Fibroblast of skin of right quadriceps (primary cell): ENCODE measurements at regions not wholly inside any gene's neighbourhood (a gene's known extent, or its start where the extent isn't known, plus 50 kb on each side); places are given as distances from the start of the nearest gene placed in this dataset.

Source experiments
- DNase-seq: peaks from one replicate; pipeline ENCODE4 v3.0.0-alpha.2; 2013

DNA sequence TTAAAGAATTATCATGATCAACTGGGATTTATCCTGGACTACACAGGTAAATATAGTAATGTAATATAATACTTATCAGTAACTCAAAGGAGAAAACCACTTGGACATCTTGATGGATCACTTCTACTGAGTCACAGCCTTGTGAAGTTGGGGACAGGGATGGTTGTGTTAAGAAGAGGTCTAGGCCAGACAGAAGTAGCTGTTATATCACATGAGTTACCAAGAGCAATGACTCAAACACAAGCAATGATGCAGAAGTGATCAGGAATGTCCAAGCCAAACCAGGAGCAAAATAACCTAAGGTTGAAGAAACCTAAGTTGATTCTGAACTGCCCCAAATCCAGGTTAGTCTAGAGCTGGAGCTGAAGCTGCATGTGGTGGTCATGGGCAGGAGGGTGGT lies 424.5 kb upstream of the DAB1 start:
- peak; percentile 55 for DNase-seq

DNA sequence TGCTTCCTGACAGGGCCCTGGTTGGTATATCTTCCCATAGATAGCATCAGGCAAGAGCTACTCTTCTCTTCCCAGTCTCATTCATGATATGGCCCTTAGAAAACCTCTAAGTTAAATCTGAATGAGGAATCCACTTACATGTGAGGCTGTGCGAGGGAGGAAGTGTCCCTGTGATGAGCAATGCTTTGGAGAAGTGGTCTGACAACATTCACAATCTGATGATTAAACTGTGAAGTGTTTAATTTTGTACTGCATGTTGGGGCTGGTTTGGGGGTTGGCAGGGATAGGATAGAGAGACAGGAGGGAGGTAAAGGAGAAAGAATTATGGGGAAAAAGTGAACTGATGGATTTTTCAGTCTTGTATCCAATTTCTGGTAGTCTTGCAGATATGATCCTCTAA lies 421.2 kb upstream of the DAB1 start:
- peak; percentile 76 for DNase-seq

DNA sequence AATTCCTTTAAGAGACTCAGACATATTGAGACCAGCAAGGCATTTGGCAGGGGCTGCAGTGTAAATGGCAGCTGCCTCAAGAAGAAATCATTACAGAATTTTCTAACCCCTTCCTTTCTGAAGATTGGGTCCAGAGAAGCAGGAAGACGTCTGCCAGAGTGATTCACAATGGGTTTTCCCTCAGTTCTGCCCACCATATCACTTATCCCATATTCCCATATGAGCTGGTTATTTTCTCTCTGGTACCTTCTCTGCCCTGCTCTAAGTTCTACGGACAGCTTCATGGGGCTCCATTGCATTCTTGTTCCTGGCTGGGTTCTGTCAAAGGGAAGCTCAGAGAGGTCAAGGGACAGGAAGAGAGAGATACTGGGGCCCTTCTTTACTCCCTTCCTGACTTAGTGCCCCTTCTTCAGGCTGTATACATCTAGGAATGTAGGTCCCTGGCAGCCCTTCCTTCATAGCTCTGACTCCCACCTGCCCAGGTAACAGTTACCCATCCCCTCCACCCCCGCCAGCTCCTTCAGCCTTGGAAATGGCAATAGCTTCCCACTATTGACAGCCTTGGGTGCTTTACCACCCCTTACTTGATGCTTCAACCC lies 420.6 kb upstream of the DAB1 start:
- DNase-seq: no peak

DNA sequence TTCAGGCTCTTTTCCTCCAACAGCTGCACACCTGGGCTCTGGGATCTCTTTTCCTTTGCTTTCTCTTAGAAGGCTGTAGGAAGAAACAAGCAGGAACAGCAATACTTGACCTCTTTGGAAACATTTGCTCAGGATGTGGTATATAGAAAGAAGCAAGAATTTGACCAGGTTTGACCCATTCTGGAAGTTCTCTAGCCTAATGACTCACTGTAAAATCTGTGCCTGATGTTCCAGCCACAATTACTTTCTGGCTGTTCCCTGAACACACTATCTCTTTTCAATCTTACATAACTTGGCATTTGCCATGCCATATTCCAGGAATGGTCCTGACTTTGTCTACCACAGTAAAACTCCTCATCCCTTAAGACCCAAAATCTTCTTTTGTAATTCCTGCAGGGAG lies 419.9 kb upstream of the DAB1 start:
- DNase-seq: peak; percentile 66

DNA sequence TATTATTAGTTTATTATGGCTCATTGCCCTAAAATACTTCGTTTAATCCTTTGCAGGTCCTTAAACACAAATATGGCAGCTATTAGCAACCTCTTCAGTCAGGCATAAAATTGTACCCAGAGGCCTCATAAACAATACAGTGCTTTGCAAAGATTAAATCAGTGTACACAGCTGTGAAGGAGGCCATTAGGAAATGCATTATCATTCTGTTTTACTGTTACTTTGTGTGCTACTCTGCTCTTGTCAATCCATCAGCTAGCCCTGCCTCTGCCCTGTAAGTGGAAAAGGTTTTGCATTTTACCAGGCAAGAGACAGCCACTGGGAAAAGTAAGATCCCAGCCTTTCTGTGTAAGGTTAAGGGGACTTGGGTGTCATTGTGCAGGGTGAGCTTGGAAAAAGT lies 415.7 kb upstream of the DAB1 start:
- DNase-seq: no peak

DNA sequence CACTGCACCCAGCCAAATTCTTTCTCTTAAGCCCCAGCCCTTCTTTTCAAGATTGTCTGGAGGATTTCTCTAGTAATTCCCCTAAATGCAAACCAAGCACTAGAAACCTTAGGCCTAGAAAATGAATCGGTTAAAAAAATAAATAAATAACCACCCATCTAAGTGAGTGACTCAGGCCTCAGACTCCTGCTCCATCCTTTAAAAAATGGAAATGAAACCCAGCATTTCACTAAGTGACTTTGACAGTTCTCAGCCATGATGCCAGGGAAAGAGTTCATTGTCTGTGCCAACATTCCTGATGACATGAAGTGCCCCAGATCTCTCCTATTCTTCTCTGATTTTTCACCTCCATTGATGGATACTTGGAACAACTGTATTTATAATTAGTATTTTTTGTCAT lies 415.2 kb upstream of the DAB1 start:
- DNase-seq: peak; percentile 45

DNA sequence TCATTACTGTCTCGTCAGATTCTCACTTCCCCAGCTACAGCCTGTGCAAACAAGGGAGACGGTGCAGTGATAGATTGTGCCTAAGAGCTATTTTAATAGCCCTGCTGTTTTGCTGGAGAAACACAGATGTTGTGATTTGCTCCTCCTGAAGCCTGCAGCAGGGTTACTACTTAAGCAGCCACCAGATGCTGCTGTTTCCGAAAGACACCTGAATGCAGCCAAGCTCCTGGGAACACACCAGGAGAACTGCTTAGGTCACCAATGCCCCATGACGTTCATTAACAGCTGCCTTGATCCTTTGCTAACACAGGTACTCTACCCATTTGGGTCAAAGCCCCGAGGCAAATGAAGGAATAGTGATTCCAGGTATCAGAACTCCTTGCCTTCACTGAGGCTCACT lies 411.8 kb upstream of the DAB1 start:
- peak; percentile 12 for DNase-seq

DNA sequence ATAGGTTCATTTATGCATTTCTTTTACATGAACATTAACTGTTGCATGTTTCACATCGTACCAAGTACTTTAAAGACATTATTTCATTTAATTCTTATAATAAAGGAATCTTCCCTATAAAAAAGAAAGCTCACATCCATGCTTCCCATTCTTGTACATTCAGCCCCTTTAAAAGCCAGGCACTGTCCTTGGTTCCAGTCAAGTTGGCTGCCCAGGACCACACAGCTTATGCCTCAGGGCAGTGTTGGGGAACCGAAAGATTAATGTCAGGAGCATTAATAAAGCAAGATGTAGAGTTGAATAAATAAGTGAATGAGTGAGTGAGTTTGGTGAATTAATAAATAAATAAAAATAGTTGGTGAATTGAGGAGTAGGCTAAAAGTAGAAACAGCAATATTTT lies 409.4 kb upstream of the DAB1 start:
- DNase-seq: no peak

DNA sequence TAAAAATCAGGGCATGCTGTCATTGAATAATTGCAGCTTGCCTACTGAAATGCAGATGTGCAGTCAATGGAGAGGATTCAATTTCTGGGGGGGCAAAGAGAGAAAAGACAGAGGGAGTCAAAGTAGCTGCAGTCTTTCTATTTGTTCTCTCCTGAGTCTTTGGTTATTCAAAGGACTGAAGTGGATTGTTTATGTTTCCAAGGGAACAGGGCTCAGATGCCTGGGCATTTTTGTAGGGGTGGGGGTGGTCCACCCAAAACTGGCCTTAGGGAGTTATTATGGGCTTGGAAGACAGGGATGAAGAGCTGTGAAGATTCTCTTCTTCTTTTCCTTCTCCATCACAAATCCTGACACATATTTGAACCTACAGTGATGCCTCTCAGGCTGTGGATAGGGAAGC lies 408.8 kb upstream of the DAB1 start:
- DNase-seq: no peak

DNA sequence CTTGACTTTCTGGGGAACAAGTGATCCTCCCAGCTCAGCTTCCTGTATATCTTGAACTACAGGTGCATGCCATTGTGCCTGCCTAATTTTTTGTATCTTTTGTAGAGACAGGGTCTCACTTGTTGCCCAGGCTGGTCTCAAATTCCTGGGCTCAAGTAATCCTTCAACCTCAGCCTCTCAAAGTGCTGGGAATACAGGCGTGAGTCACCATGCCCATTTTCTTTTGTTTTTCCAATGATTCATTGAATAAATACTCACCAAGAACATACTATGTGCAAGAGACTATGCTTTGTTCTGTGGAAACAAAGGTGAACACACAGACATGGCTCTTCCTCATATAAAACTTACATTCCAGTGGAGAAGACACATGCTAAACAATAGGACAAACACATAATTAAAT lies 407.8 kb upstream of the DAB1 start:
- peak; percentile 51 for DNase-seq

DNA sequence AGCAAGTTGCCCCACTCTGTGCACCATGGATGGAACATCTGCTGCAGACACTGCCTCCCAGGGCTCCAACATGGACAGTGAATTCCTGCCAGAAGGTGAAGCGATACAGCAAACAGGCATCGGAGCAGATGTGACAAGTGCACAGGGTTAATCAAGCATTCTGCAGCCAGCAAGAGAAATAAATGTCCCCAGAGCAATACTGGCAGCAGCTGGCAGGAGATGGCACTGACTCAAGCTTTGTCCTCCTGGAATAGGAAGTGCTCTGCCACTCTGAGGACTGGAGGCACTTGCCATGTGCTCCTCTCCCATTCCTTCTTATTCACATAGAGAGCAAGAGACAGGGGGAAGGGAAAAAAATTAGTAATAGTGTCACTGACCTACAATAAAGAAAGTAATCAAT lies 402.7 kb upstream of the DAB1 start:
- no peak for DNase-seq

DNA sequence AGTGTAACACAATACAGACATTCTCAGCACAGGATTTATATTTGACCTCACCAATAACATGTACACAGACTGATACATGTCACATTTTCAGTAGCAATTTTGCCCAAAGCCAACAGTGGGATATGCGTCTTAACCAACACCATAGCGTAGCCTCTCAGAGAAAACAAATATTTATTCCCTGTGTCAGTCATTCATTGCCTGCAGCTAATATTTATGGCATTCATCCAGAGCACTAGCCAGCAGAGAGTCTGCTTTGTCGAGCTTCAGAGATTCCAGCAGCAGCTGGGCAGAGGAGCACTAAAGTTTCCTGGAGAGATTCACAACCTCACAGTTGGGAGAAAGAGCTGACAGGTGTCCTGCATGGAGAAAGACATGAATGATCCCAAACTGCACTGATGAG lies 400.7 kb upstream of the DAB1 start:
- no peak for DNase-seq

DNA sequence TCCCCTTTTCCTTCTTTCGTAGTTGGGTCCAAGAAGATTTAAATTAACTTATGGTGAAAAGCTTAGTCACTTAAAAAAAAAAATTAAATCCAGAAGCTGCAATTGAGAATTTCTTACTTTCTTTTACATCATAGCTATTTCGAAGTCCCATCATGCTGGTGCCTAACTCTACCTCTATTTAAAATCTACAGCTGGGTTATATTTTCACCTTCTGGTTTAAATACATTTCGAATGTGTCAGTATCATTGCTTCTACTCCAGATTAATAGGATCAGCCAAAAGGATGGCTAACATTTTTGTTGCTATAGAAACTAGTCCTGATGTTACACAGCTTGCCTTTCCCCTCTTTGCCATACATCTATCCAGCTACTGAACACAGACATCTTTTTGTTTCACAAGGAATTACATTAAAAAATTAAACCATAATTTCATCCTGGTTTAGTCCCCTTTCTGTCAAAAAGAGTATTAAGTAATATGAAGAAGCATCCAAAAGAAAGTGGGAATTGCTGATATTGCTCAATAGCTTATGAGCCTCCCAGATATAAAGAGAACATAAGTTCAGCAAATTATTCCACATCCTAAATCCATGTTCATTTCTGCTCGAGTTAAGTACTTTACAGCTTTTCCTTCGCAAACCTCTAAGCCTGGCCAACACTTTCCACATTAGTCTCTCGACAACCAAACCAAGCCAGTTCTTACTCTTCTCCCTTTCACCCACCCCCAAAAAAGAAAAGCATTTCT lies 396.7 kb upstream of the DAB1 start:
- peak; percentile 23 for DNase-seq

DNA sequence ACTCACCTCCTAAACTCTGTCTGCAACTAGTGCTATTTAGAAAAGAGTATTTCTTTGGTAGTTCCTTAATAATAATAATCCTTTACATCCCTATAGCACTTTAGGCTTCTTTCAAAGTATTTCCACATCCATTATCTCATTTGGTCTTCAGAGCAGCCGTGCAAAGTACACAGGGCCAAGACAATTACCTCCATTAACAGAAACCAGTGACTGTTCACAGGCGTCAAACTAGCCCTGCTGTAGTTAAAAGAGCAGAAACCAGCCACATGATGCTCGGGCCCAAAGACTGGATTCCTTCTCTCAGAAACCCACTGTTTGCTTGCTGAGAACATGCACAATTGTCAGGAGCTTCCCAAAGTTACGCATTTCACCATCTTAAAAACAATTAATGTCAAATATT lies 396.0 kb upstream of the DAB1 start:
- no peak for DNase-seq

DNA sequence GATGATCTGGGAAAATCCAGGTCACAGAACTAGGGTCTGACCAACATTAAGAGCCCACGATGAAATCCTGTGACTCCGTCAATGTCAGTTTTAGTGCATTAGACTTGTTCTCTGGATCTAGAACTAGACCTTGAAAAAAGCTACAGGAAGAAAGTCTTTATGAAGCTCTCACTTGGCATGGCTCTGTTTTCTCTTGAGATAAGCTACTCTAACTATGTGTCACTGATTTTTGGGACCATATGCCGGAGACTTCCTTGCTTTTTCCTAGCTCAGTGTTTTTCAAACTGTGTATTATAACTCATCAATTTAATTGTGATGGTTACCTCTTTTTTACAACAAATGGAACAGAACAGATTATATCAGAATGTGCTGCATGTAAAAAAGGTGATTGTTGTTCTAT lies 379.7 kb upstream of the DAB1 start:
- no peak for DNase-seq

DNA sequence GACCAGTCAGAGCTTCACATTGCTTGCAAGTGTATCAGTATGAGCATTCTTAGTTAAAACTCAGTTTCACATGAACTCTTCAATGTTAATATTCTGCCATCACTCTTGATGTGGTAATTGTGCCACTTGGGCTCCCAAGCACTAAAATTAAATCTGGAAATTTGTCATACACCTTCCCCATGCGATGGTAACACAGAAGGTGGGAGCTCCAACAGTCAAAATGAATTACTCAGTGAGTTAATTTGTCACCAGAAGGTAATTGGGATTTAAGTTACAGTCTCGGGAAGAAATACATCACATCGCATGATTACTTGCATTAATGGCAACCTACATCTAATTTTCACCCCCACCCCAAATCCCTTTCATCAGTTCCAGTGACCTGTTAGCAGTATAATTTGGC lies 376.5 kb upstream of the DAB1 start:
- DNase-seq: no peak

DNA sequence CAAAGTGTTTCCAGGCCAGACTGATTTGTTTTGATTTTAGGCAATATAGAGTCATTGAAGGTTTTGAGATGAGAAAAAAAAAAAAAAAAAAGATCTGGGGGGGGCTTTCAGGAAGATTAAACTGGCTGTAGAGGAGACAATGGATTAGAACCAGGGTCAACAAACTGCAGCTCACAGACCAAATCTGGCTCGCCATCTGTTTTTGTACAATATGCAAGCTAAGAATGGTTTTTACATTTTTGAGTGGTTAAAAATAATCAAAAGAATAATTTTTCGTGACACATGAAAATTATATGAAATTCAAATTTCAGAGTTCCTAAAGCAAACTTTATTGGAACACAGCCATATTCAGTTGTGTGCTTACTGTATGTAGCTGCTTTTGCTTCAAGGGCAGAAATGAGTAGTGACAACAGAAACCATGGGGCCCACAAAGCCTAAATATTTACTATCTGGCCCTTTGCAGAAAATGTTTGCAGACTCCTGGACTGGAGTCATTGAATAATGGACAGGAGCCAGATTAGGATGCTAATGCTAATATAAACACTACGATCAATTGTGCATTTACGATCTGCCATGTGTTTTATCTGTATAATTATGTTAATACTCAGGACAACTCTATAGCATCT lies 375.7 kb upstream of the DAB1 start:
- no peak for DNase-seq

DNA sequence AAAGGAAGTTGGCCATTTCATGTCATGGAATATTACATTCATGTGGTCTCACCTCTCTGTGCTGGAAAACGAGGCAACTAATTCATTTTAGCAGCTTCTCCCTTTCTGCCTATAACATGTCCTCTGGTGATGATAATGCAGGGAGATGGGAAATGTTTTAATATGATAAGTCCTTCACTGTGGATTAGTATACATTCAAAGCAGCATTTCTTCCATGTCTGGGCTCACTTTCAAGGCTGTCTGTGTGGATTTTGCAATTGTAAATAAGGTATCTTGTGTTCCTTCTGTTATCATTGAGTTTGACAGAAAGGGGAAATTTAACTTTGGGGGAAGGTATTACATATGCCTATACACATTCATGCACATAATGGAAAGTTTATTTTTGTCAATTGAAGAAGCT lies 374.7 kb upstream of the DAB1 start:
- no peak for DNase-seq

DNA sequence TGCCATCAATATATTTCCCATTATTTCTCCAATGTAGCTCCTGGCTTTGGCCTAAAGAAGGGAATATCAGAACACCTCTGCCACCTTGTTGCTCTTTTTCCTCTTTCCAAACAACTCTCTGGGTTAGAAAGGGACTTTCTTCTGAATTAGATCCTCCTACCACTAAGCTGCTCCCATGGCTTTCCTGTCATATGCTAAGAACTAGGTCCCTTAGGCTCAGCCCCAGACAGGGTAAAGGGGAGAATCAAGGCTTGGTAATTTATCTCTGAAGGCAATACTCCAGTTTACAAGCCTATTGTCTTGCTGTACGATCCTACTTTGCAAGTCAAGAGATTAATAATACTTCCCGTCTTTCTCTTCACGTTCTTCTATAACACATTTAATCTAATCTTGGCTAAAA lies 373.2 kb upstream of the DAB1 start:
- DNase-seq: no peak

DNA sequence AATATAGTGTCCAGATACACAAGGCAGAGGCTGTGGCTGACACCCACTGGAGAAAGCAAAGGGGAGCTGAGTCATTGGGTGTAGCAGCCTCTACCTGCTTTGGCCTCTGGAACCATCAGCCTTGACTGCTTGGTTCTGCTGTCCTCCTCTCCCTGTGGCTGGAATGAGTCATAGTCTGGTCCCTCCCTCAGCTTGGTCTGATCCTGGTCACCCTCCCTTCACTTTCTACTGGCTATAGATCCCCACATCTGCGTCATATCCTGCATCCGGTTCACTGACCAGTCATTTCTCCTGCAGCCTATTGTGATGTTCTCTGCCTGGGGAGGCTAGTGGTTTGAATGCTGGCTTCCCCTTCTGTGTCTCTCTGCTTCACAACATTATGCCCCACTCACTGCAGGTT lies 372.8 kb upstream of the DAB1 start:
- no peak for DNase-seq

DNA sequence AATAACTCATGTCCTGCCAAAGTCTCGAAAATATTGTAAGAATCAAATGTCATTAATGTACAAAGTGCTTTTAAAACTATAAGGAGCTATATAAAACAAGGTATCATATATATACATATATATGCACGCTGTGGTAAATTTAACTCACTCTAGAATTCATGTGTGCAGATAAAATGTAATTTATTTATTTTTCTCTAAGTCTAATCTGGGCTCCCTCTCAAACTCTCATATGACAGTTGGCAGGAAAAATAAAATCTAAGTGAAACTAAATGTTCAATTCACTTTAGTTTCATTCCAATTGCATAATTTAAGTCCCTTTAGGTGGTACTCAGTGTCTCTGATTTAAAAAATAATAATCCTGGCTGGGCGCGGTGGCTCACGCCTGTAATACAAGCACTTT lies 372.0 kb upstream of the DAB1 start:
- DNase-seq: no peak

DNA sequence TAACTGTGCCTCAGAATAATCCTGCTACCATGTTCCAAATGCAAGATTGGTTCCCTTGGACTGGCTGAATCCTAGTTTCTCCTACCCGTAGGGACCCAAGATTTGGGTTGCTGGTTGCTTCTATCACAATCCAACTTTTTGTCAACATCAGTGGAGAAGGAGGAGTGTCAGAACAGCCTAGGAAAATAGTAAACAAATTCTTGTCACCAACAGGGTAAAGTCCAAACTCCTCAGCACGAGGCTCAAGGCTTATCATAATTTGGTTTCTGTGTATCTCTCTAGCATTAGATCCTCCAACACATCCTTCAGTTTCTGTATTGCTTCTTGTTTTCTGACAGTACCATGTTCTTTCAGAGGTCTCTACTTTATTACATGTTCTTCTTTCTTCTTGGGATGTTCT lies 370.2 kb upstream of the DAB1 start:
- DNase-seq: no peak

DNA sequence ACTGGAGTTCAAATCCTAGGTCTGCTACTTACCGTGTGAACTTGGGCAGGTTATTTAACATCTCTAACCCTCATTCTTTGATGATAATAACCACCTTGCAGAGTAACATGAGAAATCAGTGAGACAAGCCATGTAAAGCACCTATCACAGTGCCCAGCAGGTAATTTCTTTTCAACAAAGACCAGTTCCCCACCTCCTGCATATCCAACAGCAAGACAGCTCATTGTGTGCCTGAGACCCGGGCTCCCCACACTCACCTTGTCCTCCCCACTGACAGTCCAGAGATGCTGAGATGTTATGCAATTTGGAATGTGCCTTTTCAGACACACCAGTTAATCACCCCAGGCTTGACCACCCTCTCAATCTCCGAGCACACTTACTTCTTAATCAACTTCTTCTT lies 367.6 kb upstream of the DAB1 start:
- DNase-seq: no peak

DNA sequence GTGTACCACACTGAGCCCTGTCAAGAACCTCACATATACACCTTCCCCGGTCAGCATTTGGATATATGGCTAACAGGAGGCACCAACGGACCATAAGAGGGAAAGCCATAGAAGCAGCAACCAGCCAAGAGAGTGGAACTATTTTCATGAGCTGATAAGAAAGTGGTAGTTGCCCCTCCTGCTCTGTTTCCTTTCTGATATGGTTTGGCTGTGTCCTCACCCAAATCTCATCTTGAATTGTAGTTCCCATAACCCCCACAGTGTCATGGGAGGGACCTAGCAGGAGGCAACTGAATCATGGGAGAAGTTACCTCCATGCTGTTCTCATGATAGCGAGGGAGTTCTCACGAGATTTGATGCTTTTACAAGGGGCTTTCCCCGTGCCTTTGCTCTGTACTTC lies 366.1 kb upstream of the DAB1 start:
- DNase-seq: no peak

DNA sequence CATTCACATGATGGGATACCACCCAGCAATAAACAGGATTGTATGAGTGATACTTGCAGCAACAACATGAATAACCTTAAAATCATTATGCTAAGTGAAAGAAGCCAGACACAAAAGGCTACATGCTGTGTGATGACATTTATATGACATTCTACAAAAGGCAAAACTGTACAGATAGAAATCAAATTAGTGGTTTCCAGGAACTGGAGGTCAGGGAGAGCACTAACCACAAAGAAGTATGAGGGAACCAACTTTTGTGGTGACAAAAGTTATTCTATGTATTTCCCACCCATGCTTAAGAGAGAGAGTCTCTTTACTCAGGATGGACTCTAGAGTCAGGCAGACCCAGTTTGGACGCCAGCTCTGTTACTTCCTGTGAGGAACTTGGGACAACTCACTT lies 364.5 kb upstream of the DAB1 start:
- peak; percentile 43 for DNase-seq
